H1 (cell line): ENCODE measurements at regions not wholly inside any gene's neighbourhood (a gene's known extent, or its start where the extent isn't known, plus 50 kb on each side); places are given as distances from the start of the nearest gene placed in this dataset.

Experiments used
- CEBPB ChIP-seq: IDR thresholded peaks from 2 replicates; pipeline ENCODE4 v1.6.1; 2012; ENCODE audit warnings: low read depth, low read length
- CTCF ChIP-seq, 3 experiments: IDR thresholded peaks; 1 replicate in 2 of 3; 2 replicates in 1 of 3; pipeline versions ENCODE4 v1.5.1 to v1.6.1; 2011; ENCODE audit warnings: low read length in 3 of 3, mild to moderate bottlenecking in 3 of 3, inconsistent platforms in 2 of 3, low read depth in 1 of 3, moderate library complexity in 1 of 3; ENCODE audit not compliant: insufficient read depth in 1 of 3; ENCODE audit errors: control extremely low read depth in 1 of 3
- HDAC2 ChIP-seq, 2 experiments: fragments of 300-600 bp in 1 of 2; sonication (generic) in 1 of 2; IDR thresholded peaks; 2 replicates each; pipeline ENCODE4 v1.6.1; 2011 to 2012; ENCODE audit warnings: low read depth in 2 of 2, low read length in 2 of 2, mild to moderate bottlenecking in 2 of 2, moderate library complexity in 2 of 2, borderline replicate concordance in 1 of 2, inconsistent platforms in 1 of 2
- PHF8 ChIP-seq: fragments of 200-600 bp; sonication (generic); conservative IDR thresholded peaks from 2 replicates; pipeline ENCODE4 v1.7.1; 2012; ENCODE audit warnings: low read depth, mild to moderate bottlenecking, inconsistent platforms, low read length, moderate library complexity
- POLR2A ChIP-seq, 2 experiments: IDR thresholded peaks; 1 replicate in 1 of 2; 2 replicates in 1 of 2; pipeline ENCODE4 v1.6.1; 2011; ENCODE audit warnings: low read depth in 2 of 2, low read length in 2 of 2, mild to moderate bottlenecking in 2 of 2; ENCODE audit errors: control extremely low read depth in 1 of 2
- SP1 ChIP-seq: IDR thresholded peaks from 2 replicates; pipeline ENCODE4 v1.6.1; 2011; ENCODE audit warnings: low read depth, low read length
- YY1 ChIP-seq: IDR thresholded peaks from 2 replicates; pipeline ENCODE4 v1.6.1; 2011; ENCODE audit warnings: low read depth, mild to moderate bottlenecking, low read length

DNA sequence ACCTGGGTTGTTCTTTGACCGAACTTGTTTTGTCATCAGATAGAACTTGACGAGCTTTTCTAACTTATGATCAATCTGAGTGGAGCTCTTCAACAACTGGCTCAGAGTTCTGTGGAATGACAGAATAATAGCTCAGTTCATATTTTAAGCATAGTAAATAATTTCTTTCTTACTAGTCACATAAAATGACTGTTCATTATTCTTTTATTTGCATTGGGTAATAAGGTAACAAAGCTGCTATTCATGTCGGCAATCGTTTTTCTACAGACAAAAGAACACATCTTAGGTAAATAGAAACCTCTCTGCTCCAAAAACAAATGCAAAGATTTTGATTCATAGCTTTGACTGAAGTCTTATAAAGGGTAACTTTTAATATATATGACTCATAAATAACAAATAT lies 57.3 kb upstream of the CXCL8 start:
- TF ChIP-seq CTCF (IDR thresholded peaks at IDR 0.05; ENCODE audit: control extremely low read depth in 1 of 3, insufficient read depth in 1 of 3, low read depth in 1 of 3, low read length in 3 of 3) (no peak), HDAC2 (IDR thresholded peaks at IDR 0.05; ENCODE audit: borderline replicate concordance in 1 of 2, low read depth in 2 of 2, low read length in 2 of 2) (no peak), SP1 (no peak), CEBPB (no peak), YY1 (no peak), PHF8 (no peak), POLR2A (IDR thresholded peaks at IDR 0.05; ENCODE audit: control extremely low read depth in 1 of 2, low read depth in 2 of 2, low read length in 2 of 2) (no peak)
